GM19438 (cell line): ENCODE measurements at regions not wholly inside any gene's neighbourhood (a gene's known extent, or its start where the extent isn't known, plus 50 kb on each side); places are given as distances from the start of the nearest gene placed in this dataset.

Experiments used
- ATAC-seq: cut with Tn5 transposase; IDR thresholded peaks from one replicate; pipeline ENCODE4 v1.9.1; 2021; ENCODE audit warnings: low read depth; ENCODE audit not compliant: unreplicated experiment

DNA sequence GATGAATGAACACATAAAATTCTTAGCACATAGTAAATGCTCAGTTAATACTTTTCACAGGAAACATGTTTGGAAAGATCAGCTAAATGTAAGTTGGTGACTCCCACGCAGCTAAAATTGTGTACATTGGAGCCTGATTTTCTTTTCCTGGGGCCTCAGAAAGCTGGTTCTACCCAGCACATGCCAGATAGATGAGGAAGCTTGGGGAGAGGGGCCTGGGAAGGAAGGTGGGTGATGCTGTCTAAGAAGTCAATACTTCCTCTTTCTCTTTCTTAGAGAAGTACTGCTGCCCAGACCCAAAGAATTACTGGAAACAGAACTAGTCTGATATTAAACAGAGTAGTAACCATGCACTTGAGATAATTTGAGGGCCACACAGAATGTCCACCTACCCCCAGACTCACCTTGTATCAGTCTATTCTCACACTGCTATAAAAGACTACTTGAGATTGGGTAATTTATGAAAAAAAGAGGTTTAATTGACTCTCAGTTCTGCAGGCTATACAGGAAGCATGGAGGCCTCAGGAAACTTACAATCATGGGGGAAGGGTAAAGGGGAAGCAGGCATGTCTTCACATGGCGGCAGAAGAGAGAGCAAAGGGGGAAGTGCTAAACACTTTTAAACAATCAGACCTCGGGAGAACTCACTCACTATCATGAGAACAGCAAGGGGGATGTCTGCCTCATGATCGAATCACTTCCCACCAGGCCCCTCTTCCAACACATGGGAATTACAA lies 123.3 kb upstream of the MED13L start:
- ATAC-seq, result no peak

DNA sequence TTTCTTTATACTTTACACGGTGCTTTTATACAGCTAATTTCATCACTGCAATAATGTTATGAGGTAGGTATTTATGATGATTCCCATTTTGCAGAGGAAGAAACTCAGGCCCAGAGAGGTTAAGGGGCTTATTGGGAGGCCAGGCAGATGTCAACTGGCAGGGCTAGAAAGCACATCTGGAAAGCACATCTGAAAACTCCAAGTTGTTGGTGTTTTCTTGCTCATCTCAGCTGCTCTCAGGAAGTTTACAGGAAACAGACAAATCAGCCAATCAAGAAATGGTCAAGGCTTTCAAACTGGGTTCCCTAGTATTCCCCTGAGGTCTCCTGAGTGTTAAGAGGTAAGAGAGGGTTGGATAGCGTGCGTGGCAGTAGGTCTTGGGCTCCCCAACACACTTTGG lies 124.1 kb upstream of the MED13L start:
- ATAC-seq, result no peak

DNA sequence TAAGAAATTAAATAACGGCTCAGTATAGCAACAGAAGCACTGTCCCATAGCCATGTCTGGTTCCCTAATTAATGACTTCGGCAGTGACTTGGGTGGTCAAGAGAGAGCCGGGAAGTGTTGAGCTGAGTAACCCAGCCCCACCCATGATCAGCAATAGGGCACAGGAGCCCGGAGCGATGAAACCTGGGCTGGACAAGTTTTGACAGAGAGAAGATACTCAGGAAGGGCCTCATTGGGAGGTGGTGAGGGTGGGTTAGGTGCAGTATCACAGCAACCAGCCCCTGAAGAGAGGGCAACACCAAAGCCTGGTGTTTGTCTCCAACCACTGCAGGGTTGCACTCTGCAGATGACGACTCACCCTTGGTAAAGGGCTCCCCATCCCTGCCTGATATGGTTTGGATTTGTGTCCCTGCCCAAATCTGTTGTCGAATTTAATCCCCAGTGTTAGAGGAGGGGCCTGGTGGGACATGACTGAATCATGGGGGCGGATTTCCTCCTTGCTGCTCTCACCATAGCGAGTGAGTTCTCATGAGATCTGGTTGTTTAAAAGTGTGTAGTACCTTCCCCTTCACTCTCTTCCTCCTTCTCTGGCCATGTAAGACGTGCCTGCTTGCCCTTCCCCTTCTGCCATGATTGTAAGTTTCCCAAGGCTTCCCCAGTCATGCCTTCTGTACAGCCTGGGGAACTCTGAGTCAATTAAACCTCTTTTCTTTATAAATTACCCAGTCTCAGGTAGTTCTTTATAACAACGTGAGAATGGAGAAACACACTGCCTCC lies 124.9 kb upstream of the MED13L start:
- ATAC-seq, result no peak

DNA sequence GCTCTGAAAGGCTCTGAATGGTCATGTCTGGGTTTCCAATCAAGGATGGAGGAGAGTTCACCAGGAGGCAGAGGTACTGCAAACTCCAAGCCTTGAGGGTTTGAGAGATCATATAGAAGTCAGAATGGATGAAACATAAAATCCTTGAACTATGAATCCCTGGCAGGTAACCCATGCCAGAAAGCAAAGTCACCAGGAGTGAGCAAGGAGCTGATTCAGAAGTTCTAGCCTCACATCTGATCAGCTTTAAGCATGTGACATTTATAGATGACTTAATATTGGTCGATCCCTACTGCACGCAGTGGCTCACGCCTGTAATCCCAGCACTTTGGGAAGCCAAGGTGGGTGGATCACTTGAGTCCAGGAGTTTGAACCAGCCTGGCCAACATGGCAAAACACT lies 126.1 kb upstream of the MED13L start:
- no peak for ATAC-seq

DNA sequence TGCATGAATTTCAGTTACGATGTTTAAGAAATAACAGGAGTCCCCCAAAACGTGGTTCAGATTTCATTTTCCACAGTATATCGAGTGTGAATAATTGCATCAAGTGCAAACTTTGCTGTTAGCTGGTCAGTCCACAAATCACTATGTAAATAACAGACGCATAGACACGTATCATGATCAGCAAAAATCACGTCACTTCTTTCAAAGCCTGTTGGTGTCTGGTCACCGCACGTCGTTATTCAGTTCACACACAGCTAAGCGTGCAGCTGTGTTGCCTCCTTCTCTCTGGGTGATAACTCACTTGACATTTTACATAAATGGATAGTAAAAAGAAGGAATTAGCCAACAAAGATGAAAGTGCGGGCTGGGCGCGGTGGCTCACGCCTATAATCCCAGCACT lies 126.8 kb upstream of the MED13L start:
- ATAC-seq, result no peak

DNA sequence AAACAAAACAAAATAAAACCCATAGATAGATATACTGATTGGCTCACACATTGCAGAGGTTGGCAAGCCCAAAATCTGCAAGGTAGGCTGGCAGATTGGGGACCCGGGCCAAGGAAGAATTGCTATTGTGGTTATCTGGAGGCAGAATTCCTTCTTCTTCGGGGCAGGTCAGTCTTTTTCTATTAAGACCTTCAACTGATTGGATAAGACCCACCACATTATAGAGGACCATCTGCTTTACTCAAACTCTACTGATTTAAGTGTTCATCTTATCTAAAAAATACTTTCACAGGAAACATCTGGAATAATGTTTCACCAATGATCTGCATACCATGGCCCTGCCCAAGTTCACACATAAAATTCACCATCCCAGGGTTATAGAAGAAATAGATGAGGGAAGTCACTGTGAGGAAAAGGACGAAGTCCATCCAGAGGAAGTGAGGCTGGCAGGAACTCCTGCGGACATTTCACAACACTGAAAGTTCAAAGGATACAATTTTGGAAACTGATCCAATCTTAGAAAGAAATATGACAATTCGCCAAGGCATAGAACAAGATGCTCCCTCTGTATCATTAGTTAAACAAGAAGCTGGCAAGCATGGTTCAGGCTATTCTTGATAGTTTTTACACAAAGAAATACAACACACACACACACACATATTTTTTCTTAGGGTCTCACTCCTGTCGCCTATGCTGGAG lies 127.6 kb upstream of the MED13L start:
- no peak for ATAC-seq

DNA sequence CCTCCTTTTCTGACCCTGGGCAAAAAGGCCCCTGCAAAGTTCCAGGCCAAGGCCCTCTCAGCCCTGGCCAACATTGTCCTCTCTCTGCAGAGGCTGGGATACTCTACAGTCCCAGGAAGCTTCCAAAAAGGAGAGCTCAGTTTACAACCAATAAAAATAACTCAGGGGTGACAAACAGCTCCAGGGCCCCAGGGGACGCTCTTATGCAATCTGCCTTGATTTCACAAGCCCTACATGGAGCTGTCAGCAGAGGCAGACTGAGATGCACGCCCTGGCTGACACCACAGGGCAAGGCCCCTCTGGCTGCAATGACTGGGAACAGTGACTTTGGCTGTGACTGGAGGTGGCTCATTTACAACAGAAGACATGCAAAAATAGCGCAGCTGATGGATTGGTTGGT lies 129.0 kb upstream of the MED13L start:
- ATAC-seq, result no peak

DNA sequence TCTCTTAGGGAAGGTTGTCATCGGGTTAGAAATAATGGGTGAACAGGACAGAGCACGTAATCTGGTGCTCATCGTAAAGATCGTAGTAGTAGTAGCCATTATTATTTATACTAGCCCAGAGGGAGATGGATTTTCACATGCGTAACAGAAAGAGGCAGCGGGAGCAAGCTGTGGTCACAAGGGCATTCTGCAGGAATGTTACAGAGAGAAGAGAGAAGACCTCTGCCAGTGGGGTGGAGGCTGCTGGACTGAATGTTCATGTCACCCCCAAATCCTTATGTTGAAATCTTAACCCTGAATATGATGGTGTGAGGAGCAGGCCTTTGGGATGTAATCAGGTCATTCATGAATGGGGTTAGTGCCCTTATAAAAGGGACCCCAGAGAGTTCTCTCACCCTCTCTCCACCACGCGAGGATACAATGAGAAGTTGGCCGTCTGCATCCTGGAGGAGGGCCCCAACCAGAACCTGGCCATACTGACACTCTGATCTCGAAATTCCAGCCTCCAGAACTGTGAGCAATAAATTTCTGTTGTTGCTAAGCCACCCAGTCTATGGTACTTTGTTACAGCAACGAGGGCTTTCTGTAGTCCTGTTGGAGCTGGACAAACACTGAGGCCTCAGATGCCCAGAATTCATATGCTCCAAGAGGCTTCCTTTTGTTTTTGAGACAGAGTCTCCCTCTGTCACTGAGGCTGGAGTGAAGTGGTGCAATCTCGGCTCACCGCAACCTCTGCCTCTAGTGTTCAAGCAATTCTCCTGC lies 131.2 kb upstream of the MED13L start:
- ATAC-seq, result no peak

DNA sequence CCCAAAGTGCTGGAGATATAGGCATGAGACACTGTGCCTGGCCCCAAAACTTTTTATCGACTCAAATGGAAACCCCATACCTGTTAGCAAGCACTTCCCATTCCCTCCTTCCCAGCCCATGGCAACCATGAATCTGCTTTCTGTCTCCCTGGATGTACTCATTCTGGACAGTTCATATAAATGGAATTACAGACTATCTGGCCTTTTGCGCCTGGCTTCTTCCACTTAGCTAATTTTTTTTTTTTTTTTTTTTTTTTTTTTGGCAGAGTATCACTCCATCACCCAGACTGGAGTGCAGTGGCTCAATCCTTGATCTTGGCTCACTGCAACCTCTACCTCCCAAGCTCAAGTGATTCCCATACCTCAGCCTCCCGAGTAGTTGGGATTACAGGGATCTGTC lies 134.5 kb upstream of the MED13L start:
- ATAC-seq, result no peak

DNA sequence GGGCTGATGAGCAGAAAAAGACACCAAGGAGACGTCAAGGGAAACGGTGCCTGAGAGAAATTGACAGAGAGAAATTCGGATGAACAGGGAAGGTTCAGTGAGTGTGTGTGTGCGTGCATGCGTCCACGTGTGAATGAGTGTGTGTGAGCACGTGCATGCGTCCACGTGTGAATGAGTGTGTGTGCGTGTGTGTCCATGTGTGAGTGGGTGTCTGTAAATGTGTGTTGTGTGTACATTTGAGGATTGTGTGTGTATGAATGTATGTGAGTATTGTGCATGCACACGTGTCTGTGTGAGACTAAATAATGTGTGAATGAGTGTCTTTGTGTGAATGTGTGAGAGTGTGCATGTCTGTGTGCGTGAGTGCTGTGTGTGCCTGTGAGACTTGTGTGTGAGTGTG lies 137.4 kb upstream of the MED13L start:
- ATAC-seq, result no peak

DNA sequence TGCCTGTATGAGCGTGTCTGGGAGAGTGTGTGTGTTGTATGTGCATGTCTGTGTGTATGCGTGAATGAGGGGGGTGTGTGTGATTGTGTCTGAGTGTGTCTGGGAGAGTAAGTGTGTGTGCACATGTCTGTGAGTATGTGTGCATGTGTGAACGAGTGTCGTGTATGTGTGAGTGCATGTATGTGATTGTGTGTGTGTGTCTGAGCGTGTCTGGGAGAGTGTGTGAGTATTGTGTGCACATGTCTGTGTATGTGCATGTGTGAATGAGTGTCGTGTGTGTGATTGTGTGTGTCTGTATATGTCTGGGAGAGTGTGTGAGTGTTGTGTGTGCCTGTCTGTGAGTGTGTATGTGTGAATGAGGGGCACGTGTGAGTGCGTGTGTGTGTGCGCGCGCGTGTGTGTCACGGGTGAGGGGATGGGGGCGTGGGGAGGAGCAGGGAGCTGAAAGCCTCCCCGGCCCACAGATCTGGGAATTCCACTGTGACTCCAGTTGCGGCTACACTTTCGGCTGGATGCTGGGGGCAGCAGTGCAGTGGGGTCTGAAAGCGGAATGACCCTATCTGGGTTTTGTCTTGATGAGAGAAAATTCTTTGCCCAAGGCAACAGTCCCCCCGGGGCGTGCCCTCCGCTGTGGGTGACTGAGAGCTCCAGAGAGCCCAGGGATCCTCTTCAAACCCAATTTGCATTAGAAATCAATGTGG lies 138.1 kb upstream of the MED13L start:
- no peak for ATAC-seq

DNA sequence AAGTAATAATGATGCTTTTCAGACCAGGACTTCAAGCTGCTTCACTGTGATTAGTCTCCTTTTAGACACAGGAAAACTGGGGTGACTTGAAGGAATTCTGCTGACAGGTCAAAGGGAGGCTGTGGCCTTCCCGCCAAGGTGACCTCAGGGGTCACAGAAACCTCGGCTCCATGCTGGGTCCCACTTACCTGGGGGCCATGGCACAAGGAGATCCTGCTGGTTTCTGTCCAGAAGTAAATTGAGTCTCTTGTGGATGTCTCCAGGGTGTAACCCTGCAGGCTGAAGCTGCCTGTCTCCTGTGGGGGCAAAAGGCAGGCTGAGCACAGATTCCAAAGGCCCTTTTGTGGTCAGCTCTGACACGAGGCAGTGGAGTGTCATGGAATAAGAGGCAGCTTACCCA lies 138.7 kb upstream of the MED13L start:
- ATAC-seq, result no peak

DNA sequence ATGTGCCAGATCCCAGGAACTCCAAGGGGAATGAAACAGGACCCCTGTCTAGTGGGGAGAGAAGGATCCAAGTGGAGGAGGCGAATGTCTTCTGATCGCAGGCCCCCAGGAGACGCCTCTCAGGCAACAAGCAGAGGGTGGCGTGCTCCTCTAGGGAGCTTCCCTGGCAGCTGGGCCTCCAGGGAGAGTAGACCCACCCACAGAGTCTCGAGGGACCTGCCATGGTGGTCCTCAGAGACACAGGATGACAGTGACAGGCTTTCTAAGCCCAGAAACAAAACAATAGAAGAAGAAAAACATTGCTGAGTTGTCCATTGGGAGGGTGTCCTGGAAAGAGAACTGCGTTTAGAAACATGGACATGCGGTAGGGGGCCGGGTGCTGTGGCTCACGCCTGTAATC lies 140.6 kb upstream of the MAP1LC3B2 start:
- ATAC-seq, result no peak

DNA sequence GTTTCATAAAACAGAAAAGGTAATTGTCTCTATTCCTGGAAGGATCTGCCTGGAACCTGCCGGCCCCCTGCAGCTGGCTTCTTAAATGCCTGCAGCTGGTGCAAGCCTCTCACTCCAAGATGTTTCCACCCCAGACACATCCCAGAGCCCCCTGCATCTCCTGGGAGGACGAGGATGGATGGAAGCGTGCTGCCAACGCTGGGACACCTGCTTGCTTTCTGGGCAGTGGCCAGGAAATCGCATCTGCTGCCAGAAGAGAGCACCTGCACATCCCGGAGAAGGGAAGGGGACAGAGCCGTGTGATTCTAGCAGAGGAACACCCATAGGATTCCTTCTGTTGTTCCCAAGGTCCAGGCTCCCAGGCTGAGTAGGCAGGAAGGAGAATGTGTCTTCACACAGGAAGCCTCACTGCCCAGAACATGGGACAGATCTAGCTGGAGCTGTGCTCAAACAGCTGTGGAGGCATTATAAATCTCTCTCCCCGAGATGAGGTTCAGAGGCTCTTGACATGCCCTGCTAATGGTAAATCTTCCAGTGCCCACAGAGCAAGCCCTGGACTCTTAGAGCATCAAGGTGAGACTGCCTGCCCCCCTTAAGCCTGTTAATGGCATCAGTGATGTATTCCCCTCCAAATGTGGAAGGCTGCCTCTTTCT lies 138.8 kb upstream of the MAP1LC3B2 start:
- ATAC-seq, result no peak

DNA sequence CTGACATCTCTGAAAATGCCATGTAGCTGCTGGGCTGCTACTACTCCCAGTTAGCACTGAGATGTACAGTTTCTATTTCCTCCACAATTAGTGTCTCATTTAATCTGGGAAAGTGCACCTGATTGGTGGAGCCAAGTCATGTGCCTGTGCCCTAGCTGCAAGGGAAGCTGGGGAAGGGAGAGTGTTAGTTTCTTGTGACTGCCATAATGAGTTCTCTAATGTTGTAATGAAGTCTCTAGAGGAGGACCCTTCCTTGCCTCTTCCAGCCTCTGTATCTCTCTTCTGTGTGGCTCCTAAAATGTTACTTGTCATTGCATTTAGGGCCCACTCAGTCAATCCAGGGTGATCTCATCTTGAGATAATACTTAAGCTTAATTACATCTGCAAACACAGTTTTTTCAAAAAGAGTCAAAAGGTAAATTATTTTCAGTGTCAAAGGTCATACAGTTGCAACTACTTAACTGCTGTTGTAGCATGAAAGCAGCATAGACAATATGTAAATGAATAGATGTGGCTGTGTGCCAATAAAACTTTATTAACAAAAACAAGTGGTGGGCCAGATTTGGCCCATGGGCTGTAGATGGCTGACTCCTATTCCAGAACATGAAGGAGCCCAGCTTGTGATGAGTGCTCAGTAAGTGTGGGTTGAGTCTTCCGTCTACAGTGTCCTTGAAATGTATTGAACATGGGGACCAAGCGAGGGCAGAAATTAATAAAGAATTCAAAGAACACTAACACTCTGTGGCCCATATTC lies 137.2 kb upstream of the MAP1LC3B2 start:
- ATAC-seq, result no peak

DNA sequence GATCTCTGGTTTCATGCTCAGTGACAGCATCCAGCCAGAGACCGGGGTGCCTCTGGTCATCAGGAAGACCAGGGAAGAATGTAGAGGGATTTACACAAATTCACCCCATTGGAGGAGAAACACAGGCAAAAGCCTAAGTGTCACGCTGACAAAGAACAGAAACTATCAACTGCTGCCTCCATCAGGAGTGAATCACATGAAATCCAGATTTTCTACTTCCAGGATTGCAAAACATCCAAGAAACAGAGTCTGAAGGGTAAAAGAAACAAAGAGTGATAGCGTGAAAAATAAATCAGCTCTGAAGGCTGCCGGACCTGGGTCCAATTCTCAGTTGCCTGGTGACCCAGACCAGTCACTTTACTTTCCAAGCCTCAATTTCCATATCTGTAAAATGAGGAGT lies 136.1 kb upstream of the MAP1LC3B2 start:
- ATAC-seq, result no peak

DNA sequence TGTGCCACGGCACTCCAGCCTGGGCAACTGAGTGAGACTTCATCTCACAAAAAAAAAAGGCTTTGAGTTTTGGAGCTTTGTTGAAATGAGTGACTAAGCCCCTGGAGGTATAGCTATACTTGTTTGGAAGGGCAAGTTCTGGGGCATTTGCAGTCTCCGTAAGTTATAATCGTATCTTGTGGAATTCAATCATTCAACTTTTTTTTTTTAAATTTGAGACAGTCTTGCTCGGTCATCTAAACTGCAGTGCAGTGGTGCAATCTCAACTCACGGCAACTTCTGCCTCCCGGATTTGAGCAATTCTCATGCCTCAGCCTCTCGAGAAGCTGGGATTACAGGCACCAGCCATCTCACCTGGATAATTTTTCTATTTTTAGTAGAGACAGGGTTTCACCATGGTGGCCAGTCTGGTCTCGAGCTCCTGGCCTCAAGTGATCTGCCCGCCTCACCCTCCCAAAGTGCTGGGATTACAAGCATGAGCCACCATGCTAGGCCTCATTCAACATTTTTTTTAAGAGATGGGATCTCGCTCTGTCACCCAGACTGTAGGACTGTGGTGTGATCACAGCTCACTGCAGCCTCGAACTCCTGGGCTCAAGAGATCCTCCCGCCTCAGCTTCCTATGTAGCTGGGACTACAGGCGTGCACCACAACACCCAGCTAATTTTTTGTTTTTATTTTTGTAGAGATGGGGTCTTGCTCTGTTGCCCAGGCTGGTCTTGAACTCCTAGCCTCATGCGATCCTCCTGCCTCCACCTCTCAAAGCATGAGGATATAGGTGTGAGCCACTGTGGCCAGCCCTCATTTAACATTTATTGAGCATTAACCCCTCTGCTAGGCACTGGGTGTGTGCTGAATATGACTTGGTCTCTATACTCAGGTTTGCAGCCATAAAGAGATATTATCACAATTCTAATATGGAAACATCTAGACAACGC lies 133.7 kb upstream of the MAP1LC3B2 start:
- no peak for ATAC-seq
